ENCODE measurements at regions not wholly inside any gene's neighbourhood (a gene's known extent, or its start where the extent isn't known, plus 50 kb on each side); places are given as distances from the start of the nearest gene placed in this dataset.

- TF ChIP-seq SNAPC5 (CRISPR knock-in tag; IDR thresholded peaks at IDR 0.05) (no peak), RCOR1 (IDR thresholded peaks at IDR 0.05; ENCODE audit: borderline replicate concordance in 1 of 2, low read depth in 2 of 2, low read length in 2 of 2) (no peak), ZBTB40 (IDR thresholded peaks at IDR 0.05) (no peak), ZBTB40 (CRISPR knock-in tag; IDR thresholded peaks at IDR 0.05) (no peak), JUND (IDR thresholded peaks at IDR 0.05; ENCODE audit: borderline replicate concordance, low read depth, low read length) (no peak), JUND (tag; IDR thresholded peaks at IDR 0.05; ENCODE audit: borderline replicate concordance, low read depth, low read length) (no peak), ATF3 (IDR thresholded peaks at IDR 0.05) (no peak), ATF3 (CRISPR knock-in tag; conservative IDR thresholded peaks at IDR 0.05) (no peak), HMBOX1 (IDR thresholded peaks at IDR 0.05) (no peak), ZNF217 (CRISPR knock-in tag; IDR thresholded peaks at IDR 0.05) (no peak), MXI1 (IDR thresholded peaks at IDR 0.05; ENCODE audit: low read depth, low read length) (no peak), ELK1 (CRISPR knock-in tag; IDR thresholded peaks at IDR 0.05) (no peak), U2AF2 (optimal IDR thresholded peaks at IDR 0.05; ENCODE audit: low read depth, low read length) (no peak), E2F6 (IDR thresholded peaks at IDR 0.05; ENCODE audit: borderline replicate concordance in 1 of 2, extremely low read depth in 1 of 2, insufficient read depth in 1 of 2, insufficient read length in 1 of 2, low read depth in 1 of 2, low read length in 1 of 2, poor library complexity in 1 of 2, severe bottlenecking in 1 of 2) (no peak), GABPA (tag; conservative IDR thresholded peaks at IDR 0.05; ENCODE audit: low read depth) (no peak)
Observed at GRCh38 chr4:184313702-184314659, 96.3 kb upstream of the ENPP6 start.

Measured in K562 (cell line).